Duodenal mucosa (tissue), 2 donors: ENCODE measurements at regions not wholly inside any gene's neighbourhood (a gene's known extent, or its start where the extent isn't known, plus 50 kb on each side); places are given as distances from the start of the nearest gene placed in this dataset.

Experiments used
- H3K27ac ChIP-seq: one replicate; pipeline ENCODE4 v1.7.0; 2013; ENCODE audit warnings: low read depth, low read length
- H3K27me3 ChIP-seq, 2 donors: one replicate each; pipeline ENCODE4 v1.7.0; 2013; ENCODE audit warnings: low read length in 2 of 2, control low read depth in 1 of 2; ENCODE audit not compliant: insufficient read depth in 2 of 2, control insufficient read depth in 1 of 2
- H3K36me3 ChIP-seq, 2 donors: one replicate each; pipeline ENCODE4 v1.7.0; 2013; ENCODE audit warnings: low read length in 2 of 2, control low read depth in 1 of 2; ENCODE audit not compliant: insufficient read depth in 2 of 2, control insufficient read depth in 1 of 2
- H3K4me1 ChIP-seq, 2 donors: one replicate each; pipeline ENCODE4 v1.7.0; 2013; ENCODE audit warnings: low read length in 2 of 2, control low read depth in 1 of 2; ENCODE audit not compliant: insufficient read depth in 2 of 2, control insufficient read depth in 1 of 2
- H3K4me3 ChIP-seq, 2 donors: one replicate each; pipeline ENCODE4 v1.7.0; 2013; ENCODE audit warnings: low read length in 2 of 2, low read depth in 1 of 2
- H3K9ac ChIP-seq, 2 donors: one replicate each; pipeline ENCODE4 v1.7.0; 2013; ENCODE audit warnings: low read length in 2 of 2, low read depth in 1 of 2
- H3K9me3 ChIP-seq, 2 donors: one replicate each; pipeline ENCODE4 v1.7.0; 2013; ENCODE audit warnings: low read length in 2 of 2, control low read depth in 1 of 2; ENCODE audit not compliant: control insufficient read depth in 1 of 2

GRCh38 chr15:26083457-26083856 is 220.3 kb upstream of the ATP10A start:
- Histone ChIP-seq H3K4me3 (no peak overlapping the region), H3K4me1 (peaks cover 0 to 7% of the 10 kb centered on the region in 2 donors), H3K27ac (no peak overlapping the region), H3K36me3 (no peaks in the 10 kb centered on the region), H3K9me3 (no peaks in the 10 kb centered on the region), H3K27me3 (no peaks in the 10 kb centered on the region), H3K9ac (no peak overlapping the region)

DNA sequence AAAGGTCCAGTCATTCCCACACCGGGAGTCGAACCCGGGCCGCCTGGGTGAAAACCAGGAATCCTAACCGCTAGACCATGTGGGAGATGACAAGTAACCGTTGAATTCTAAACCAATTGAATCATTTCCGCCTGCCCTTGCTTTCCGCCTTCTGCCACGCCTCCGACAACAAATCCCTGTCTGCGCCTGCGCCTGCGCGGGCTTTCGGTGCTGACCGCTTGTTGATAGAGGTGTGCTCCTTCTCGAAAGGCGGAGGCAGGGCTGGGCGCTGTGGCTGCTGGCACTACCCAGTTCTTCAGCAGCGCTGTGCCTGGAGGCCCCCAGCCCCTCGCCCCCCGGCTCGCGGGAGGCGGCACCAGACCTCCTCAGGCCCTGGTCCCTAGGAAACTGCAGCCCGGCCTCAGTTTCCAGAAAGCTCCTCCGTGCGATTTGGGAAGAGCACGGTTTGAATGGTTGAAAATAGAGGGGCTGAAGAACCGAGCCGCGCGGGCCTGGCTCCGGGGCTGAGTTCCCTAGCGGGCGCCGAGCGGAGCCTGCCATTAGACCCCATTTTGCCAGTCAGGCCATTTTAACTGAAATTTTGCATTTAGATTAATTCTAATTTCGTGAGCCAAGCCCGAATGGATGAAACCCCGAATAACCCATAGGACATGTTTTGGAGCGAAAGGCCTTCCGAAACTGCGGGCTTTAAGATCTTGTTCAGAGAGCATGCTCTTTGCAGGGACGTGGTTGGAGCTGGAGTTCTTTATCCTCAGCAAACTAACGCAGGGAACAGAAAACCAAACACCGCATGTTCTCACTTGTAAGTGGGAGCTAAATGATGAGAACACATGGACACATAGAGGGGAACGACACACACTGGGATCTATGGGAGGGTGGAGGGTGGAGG is 219.3 kb upstream of the ATP10A start:
- peak overlapping the region; percentile 76 to 77 for H3K4me3 ChIP-seq
- H3K27me3 ChIP-seq: no peaks in the 10 kb centered on the region
- no peaks in the 10 kb centered on the region for H3K36me3 ChIP-seq
- no peaks in the 10 kb centered on the region for H3K9me3 ChIP-seq
- peaks cover 0 to 7% of the 10 kb centered on the region in 2 donors for H3K4me1 ChIP-seq
- peak overlapping the region; percentile 73 for H3K27ac ChIP-seq
- peak overlapping the region; percentile 36 to 54 for H3K9ac ChIP-seq

GRCh38 chr15:26081758-26082220 is 218.7 kb upstream of the ATP10A start:
- no peaks in the 10 kb centered on the region for H3K36me3 ChIP-seq
- no peak overlapping the region for H3K9ac ChIP-seq
- H3K4me1 ChIP-seq: peaks cover 0 to 7% of the 10 kb centered on the region in 2 donors
- H3K9me3 ChIP-seq: no peaks in the 10 kb centered on the region
- no peak overlapping the region for H3K27ac ChIP-seq
- peak overlapping the region in 1 of 2 donors; percentile 76 for H3K4me3 ChIP-seq
- no peaks in the 10 kb centered on the region for H3K27me3 ChIP-seq

DNA sequence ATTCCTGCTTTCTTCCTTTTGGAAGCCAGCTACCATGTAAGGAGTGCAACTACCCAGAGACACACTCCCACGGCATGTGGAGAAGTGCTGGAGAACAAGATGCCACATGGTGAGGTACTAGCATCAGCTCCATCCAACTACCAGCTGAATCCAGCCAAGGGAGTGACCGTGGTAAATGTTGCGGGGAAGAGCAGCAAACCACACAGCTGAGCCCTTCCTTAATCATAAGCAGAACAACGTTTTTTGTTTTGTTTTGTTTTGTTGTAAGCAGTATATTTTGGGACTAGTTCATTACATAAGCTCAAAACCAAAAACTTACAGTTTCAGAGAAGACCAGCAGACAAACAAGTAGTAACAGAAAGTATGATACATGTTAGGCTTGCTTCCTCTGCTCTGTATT is 212.6 kb upstream of the ATP10A start:
- no peaks in the 10 kb centered on the region for H3K36me3 ChIP-seq

GRCh38 chr15:26073430-26074333 is 210.6 kb upstream of the ATP10A start:
- Histone ChIP-seq H3K9ac (no peak overlapping the region), H3K9me3 (peaks cover 0 to 2% of the 10 kb centered on the region in 2 donors), H3K27ac (no peak overlapping the region), H3K4me3 (no peak overlapping the region), H3K27me3 (no peaks in the 10 kb centered on the region), H3K36me3 (no peaks in the 10 kb centered on the region), H3K4me1 (no peaks in the 10 kb centered on the region)

More for the DNA sequence above, 212.6 kb upstream of the ATP10A start:
- Histone ChIP-seq H3K9ac (no peak overlapping the region), H3K27ac (no peak overlapping the region), H3K4me3 (no peak overlapping the region), H3K27me3 (no peaks in the 10 kb centered on the region), H3K4me1 (no peaks in the 10 kb centered on the region), H3K9me3 (peaks cover 0 to 2% of the 10 kb centered on the region in 2 donors)

- Histone ChIP-seq H3K27me3 (no peaks in the 10 kb centered on the region), H3K36me3 (no peaks in the 10 kb centered on the region), H3K9ac (no peak overlapping the region), H3K4me1 (no peaks in the 10 kb centered on the region), H3K27ac (no peak overlapping the region), H3K4me3 (no peak overlapping the region), H3K9me3 (no peaks in the 10 kb centered on the region)
Observed at GRCh38 chr15:26070095-26070532, 207.0 kb upstream of the ATP10A start.

- H3K9ac ChIP-seq: no peak overlapping the region
- no peaks in the 10 kb centered on the region for H3K9me3 ChIP-seq
- H3K4me3 ChIP-seq: no peak overlapping the region
- H3K27me3 ChIP-seq: no peaks in the 10 kb centered on the region
- H3K4me1 ChIP-seq: no peaks in the 10 kb centered on the region
- H3K27ac ChIP-seq: no peak overlapping the region
- no peaks in the 10 kb centered on the region for H3K36me3 ChIP-seq
Observed at GRCh38 chr15:26069231-26069641, 206.1 kb upstream of the ATP10A start.

DNA sequence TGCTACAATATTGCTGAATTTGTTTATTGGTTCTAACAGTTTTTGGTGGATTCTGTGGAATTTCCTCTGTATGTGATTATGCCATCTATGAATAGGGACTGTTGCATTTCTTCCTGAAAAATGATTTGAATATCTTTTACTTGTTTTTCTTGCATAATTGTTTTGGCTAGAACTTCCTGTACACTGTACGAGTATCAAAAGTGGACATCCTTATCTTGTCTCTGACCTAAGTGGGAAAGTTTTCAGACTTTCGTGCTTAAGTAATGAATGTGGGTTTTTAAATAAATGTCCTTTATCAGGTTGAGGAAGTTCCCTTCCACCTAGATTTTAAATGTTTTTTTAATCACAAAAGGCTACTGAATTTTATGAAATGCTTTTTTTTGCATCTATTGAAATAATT is 203.8 kb upstream of the ATP10A start:
- Histone ChIP-seq H3K4me1 (no peaks in the 10 kb centered on the region), H3K4me3 (no peak overlapping the region), H3K36me3 (no peaks in the 10 kb centered on the region), H3K27me3 (no peaks in the 10 kb centered on the region), H3K9ac (no peak overlapping the region), H3K9me3 (no peaks in the 10 kb centered on the region), H3K27ac (no peak overlapping the region)

DNA sequence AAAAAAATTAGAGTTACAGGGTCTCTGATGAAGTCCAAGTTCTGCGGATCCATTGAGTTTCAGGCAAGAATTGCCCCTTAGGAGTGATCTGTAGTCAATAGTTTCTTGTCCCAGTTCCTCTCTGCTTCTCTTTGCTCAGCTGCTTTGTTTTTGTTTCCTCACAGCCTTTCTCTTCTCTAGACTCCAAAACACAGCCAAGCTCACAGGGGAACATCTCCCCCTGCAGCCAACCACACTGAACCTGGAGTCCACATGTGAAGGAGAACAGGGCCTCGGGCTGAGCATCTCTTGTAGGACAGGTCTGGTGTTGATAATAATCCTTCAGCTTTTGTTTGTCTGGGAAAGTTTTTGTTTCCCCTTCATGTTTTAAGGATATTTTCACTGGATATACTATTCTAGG is 202.6 kb upstream of the ATP10A start:
- H3K9me3 ChIP-seq: peaks cover 0 to 1% of the 10 kb centered on the region in 2 donors
- no peaks in the 10 kb centered on the region for H3K36me3 ChIP-seq
- H3K9ac ChIP-seq: no peak overlapping the region
- H3K4me3 ChIP-seq: no peak overlapping the region
- no peaks in the 10 kb centered on the region for H3K27me3 ChIP-seq
- H3K27ac ChIP-seq: no peak overlapping the region
- H3K4me1 ChIP-seq: no peaks in the 10 kb centered on the region

DNA sequence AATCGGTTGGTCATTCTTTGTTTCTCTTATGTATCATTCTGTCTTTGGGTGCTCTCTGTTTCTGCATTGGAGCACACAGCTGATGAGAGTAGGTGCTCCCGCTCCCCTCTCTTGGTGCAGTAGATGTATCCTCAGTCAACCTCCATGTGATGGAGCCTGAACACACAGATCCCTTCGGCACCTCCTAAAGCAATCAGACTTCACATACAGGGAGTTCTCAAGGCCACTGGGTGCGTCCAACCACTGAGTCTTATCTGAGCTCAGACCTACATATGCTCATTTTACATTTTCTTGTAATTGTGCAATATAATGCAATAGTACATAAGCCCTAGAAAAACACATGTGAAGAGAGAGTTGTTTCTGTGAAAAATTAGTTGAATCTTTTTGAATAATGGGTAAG is 198.1 kb upstream of the ATP10A start:
- no peaks in the 10 kb centered on the region for H3K36me3 ChIP-seq
- no peak overlapping the region for H3K4me3 ChIP-seq
- H3K4me1 ChIP-seq: no peaks in the 10 kb centered on the region
- no peak overlapping the region for H3K27ac ChIP-seq
- no peak overlapping the region for H3K9ac ChIP-seq
- peaks cover 0 to 3% of the 10 kb centered on the region in 2 donors for H3K9me3 ChIP-seq
- H3K27me3 ChIP-seq: no peaks in the 10 kb centered on the region
